HL-60 (cell line): ENCODE measurements at regions not wholly inside any gene's neighbourhood (a gene's known extent, or its start where the extent isn't known, plus 50 kb on each side); places are given as distances from the start of the nearest gene placed in this dataset.

Source experiments
- DNase-seq, 2 experiments: peaks; one replicate each; pipeline ENCODE4 v3.0.0-alpha.2; 2010 to 2020; ENCODE audit warnings: low read depth in 1 of 2, low spot score in 1 of 2
- H3K27ac ChIP-seq: fragments of 250-450 bp; sonication (Bioruptor Pico); replicated peaks from 2 replicates; pipeline ENCODE4 v1.5.1; 2020; ENCODE audit warnings: mild to moderate bottlenecking, moderate library complexity
- H3K27me3 ChIP-seq: fragments of 250-450 bp; sonication (Bioruptor Pico); 2 replicates; pipeline ENCODE4 v1.5.1; 2021; ENCODE audit warnings: mild to moderate bottlenecking, moderate library complexity; ENCODE audit not compliant: insufficient read depth, poor library complexity, severe bottlenecking
- H3K4me3 ChIP-seq: replicated peaks from 2 replicates; pipeline ENCODE4 v1.5.1; 2011; ENCODE audit warnings: mild to moderate bottlenecking, control low read depth, low read length; ENCODE audit not compliant: insufficient read depth
- GABPA ChIP-seq: IDR thresholded peaks from 2 replicates; pipeline ENCODE4 v1.6.1; 2012; ENCODE audit warnings: low read depth
- POLR2AphosphoS5 ChIP-seq: IDR thresholded peaks from 2 replicates; pipeline ENCODE4 v1.6.1; 2012; ENCODE audit warnings: low read depth
- SPI1 ChIP-seq: IDR thresholded peaks from 2 replicates; pipeline ENCODE4 v1.6.1; 2012; ENCODE audit warnings: low read depth, mild to moderate bottlenecking, borderline replicate concordance
- TF ChIP-seq, protein P1 (sequence below): IDR thresholded peaks from one replicate; pipeline ENCODE4 v1.5.1; 2011; ENCODE audit warnings: low read length, control low read depth, inconsistent platforms; ENCODE audit not compliant: insufficient read depth
- TF ChIP-seq, protein P2 (sequence below): IDR thresholded peaks from 2 replicates; pipeline ENCODE4 v1.6.1; 2012; ENCODE audit warnings: low read depth; ENCODE audit not compliant: insufficient replicate concordance

DNA sequence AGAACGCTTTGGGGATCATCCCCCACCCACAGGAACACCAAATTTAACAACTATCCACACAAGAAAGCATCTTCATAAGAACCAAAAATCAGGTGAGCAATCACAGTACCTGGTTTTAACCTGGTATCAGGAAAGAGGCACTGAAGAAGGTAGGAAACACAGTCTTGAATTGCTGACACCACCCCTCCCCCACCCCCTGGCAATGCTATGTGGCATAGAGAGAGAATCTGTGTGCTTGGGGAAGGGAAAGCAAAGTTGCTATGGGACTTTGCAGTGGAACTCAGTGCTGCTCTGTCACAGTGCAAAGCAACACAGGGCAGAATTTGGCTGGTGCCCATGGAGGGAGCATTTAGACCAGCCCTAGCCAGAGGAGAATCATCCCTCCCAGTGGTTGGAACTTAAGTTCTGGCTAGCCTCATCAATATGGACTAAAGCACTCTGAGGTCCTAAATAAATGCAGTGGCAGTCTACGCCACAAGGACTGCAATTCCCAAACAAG, 565.5 kb downstream of the EPM2A start:
- no peak for DNase-seq
- H3K27ac ChIP-seq = no peak overlapping the region
- peaks cover 3% of the 10 kb centered on the region for H3K27me3 ChIP-seq
- TF ChIP-seq, protein P1, sequence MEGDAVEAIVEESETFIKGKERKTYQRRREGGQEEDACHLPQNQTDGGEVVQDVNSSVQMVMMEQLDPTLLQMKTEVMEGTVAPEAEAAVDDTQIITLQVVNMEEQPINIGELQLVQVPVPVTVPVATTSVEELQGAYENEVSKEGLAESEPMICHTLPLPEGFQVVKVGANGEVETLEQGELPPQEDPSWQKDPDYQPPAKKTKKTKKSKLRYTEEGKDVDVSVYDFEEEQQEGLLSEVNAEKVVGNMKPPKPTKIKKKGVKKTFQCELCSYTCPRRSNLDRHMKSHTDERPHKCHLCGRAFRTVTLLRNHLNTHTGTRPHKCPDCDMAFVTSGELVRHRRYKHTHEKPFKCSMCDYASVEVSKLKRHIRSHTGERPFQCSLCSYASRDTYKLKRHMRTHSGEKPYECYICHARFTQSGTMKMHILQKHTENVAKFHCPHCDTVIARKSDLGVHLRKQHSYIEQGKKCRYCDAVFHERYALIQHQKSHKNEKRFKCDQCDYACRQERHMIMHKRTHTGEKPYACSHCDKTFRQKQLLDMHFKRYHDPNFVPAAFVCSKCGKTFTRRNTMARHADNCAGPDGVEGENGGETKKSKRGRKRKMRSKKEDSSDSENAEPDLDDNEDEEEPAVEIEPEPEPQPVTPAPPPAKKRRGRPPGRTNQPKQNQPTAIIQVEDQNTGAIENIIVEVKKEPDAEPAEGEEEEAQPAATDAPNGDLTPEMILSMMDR = no peak
- no peak for TF ChIP-seq SPI1
- TF ChIP-seq POLR2AphosphoS5 = no peak
- TF ChIP-seq GABPA = no peak
- TF ChIP-seq, protein P2, sequence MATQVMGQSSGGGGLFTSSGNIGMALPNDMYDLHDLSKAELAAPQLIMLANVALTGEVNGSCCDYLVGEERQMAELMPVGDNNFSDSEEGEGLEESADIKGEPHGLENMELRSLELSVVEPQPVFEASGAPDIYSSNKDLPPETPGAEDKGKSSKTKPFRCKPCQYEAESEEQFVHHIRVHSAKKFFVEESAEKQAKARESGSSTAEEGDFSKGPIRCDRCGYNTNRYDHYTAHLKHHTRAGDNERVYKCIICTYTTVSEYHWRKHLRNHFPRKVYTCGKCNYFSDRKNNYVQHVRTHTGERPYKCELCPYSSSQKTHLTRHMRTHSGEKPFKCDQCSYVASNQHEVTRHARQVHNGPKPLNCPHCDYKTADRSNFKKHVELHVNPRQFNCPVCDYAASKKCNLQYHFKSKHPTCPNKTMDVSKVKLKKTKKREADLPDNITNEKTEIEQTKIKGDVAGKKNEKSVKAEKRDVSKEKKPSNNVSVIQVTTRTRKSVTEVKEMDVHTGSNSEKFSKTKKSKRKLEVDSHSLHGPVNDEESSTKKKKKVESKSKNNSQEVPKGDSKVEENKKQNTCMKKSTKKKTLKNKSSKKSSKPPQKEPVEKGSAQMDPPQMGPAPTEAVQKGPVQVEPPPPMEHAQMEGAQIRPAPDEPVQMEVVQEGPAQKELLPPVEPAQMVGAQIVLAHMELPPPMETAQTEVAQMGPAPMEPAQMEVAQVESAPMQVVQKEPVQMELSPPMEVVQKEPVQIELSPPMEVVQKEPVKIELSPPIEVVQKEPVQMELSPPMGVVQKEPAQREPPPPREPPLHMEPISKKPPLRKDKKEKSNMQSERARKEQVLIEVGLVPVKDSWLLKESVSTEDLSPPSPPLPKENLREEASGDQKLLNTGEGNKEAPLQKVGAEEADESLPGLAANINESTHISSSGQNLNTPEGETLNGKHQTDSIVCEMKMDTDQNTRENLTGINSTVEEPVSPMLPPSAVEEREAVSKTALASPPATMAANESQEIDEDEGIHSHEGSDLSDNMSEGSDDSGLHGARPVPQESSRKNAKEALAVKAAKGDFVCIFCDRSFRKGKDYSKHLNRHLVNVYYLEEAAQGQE = no peak
- no peak overlapping the region for H3K4me3 ChIP-seq

DNA sequence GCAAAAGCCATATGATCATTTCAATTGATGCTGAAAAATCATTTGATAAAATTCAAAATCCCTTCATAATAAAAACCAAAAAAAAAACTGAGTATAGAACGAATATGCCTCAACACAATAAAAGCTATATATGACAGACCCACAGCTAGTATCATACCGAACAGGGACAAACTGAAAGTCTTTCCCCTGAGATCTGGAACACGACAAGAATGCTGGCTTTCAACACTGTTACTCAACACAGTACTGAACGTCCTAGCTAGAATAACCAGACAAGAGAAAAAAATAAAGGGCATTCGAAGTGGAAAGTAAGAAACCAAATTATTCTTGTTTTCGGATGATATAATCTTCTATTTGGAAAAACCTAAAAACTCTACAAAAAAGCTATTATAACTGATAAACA, 559.9 kb downstream of the EPM2A start:
- Histone ChIP-seq H3K27me3 (peaks cover 3% of the 10 kb centered on the region), H3K4me3 (no peak overlapping the region), H3K27ac (no peak overlapping the region)
- no peak for DNase-seq
- TF ChIP-seq, protein P2 = no peak
- TF ChIP-seq POLR2AphosphoS5 = no peak
- TF ChIP-seq, protein P1 = no peak
- no peak for TF ChIP-seq GABPA
- TF ChIP-seq SPI1 = no peak

DNA sequence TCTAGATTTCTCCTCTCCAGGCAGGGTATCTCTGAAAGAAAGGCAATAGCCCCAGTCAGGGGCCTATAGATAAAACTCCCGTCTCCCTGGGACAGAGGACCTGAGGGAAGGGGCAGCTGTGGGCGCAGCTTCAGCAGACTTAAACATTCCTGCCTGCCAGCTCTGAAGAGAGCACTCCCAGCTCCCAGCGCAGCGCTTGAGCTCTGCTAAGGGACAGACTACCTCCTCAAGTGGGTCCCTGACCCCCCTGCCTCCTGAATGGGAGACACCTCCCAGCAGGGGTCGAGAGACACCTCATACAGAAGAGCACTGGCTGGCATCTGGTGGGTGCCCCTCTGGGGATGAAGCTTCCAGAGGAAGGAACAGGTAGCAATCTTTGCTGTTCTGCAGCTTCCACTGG, 556.9 kb downstream of the EPM2A start:
- no peaks in the 10 kb centered on the region for H3K27me3 ChIP-seq
- DNase-seq = no peak
- no peak overlapping the region for H3K4me3 ChIP-seq
- H3K27ac ChIP-seq = no peak overlapping the region
- TF ChIP-seq GABPA = no peak
- TF ChIP-seq SPI1 = no peak
- TF ChIP-seq POLR2AphosphoS5 = no peak
- TF ChIP-seq, protein P2 = no peak
- TF ChIP-seq, protein P1 = no peak
